ENCODE measurements at regions not wholly inside any gene's neighbourhood (a gene's known extent, or its start where the extent isn't known, plus 50 kb on each side); places are given as distances from the start of the nearest gene placed in this dataset.

- no peaks in the 10 kb centered on the region for H3K27me3 ChIP-seq
- intact Hi-C loops (cut with DNase I; ENCODE audit: low total_unique reads) (no loop called here), in situ Hi-C loops (cut with MboI; ENCODE audit: low pct_ligation_motif_present in 1 of 4, low pct_unique_long_range_greater_than_20kb in 1 of 4, low sequenced_read_pairs in 3 of 4) (no loop called here)
- no peak overlapping the region for H3K27ac ChIP-seq
- H3K4me1 ChIP-seq = no peaks in the 10 kb centered on the region
- no peak for TF ChIP-seq EP300 (IDR thresholded peaks at IDR 0.05; ENCODE audit: low read depth)
- TF ChIP-seq POLR2A (IDR thresholded peaks at IDR 0.05) = no peak
- no peak for TF ChIP-seq CTCF (IDR thresholded peaks at IDR 0.05)
- no peak for TF ChIP-seq POLR2AphosphoS5 (IDR thresholded peaks at IDR 0.05)
- H3K4me3 ChIP-seq = no peak overlapping the region
- H3K9me3 ChIP-seq = no peaks in the 10 kb centered on the region
- no peak for DNase-seq
- WGBS, 2 donors (ENCODE audit: low coverage in 1 of 2) = 80 to 96% methylated on average over 1 to 6 of the region's 6 CpGs
- no peaks in the 10 kb centered on the region for H3K36me3 ChIP-seq
These were observed 156.9 kb upstream of the MYCN start for GRCh38 chr2:15783489-15783888.

DNA sequence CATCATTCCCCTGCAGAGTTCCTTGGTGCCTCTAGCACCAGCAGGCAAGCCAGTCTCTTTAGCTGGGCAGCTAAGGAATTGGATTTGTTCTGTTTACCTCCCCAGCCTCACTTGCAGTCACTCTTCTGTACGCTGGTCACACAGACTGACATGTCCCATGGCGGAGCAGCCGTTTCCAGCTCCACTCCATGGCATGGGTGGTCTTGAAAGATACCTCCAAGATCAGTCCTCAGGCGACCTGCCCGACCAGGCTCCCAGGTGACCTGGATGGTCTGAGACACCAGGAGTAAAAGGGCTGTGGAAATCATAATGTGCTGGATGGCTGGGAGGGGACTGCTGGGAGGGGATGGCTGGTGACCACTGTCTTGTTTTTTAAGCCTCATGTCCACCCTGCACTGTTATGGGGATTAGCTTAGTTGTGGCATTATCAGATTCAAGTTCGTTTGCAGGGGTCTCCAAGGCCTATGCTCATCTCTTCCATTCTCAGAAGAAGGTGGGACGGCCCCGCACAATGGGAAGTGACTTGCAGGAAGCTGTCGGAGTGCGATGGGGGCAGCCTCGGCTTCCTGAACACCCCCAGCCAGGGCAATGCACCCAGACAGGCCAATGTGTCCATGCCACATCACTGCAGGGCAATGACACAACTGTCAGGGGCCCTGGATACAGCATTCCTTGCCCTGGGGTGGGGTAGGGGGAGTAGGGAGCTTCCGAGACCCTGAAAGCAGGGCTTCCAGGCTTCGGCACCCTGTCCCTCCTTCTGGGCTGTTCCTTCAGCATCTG lies 156.1 kb upstream of the MYCN start:
- Histone ChIP-seq H3K27me3 (no peaks in the 10 kb centered on the region), H3K36me3 (no peaks in the 10 kb centered on the region), H3K4me3 (no peak overlapping the region), H3K27ac (no peak overlapping the region), H3K9me3 (no peaks in the 10 kb centered on the region), H3K4me1 (no peaks in the 10 kb centered on the region)
- TF ChIP-seq POLR2AphosphoS5 (IDR thresholded peaks at IDR 0.05) (no peak), POLR2A (IDR thresholded peaks at IDR 0.05) (no peak), CTCF (IDR thresholded peaks at IDR 0.05) (no peak), EP300 (IDR thresholded peaks at IDR 0.05; ENCODE audit: low read depth) (no peak)
- 86 to 100% methylated on average over 1 to 13 of the region's 13 CpGs for WGBS, 2 donors (ENCODE audit: low coverage in 1 of 2)
- DNase-seq = no peak
- intact Hi-C loops (cut with DNase I; ENCODE audit: low total_unique reads) = no loop called here
- in situ Hi-C loops (cut with MboI; ENCODE audit: low pct_ligation_motif_present in 1 of 4, low pct_unique_long_range_greater_than_20kb in 1 of 4, low sequenced_read_pairs in 3 of 4) = no loop called here

- 90% methylated on average over 21 of the region's 21 CpGs; no CpG with 5 or more reads in 1 of the 2 donors for WGBS, 2 donors (ENCODE audit: low coverage in 1 of 2)
- intact Hi-C loops (cut with DNase I; ENCODE audit: low total_unique reads) (no loop called here), in situ Hi-C loops (cut with MboI; ENCODE audit: low pct_ligation_motif_present in 1 of 4, low pct_unique_long_range_greater_than_20kb in 1 of 4, low sequenced_read_pairs in 3 of 4) (no loop called here)
- no peaks in the 10 kb centered on the region for H3K27me3 ChIP-seq
- no peak for TF ChIP-seq POLR2AphosphoS5 (IDR thresholded peaks at IDR 0.05)
- no peak for TF ChIP-seq POLR2A (IDR thresholded peaks at IDR 0.05)
- no peak for TF ChIP-seq CTCF (IDR thresholded peaks at IDR 0.05)
- no peak for TF ChIP-seq EP300 (IDR thresholded peaks at IDR 0.05; ENCODE audit: low read depth)
- H3K9me3 ChIP-seq = no peaks in the 10 kb centered on the region
- H3K4me3 ChIP-seq = no peak overlapping the region
- no peak for DNase-seq
- H3K4me1 ChIP-seq = no peaks in the 10 kb centered on the region
- no peak overlapping the region for H3K27ac ChIP-seq
- H3K36me3 ChIP-seq = no peaks in the 10 kb centered on the region
These were observed 155.2 kb upstream of the MYCN start for GRCh38 chr2:15784886-15785801.

DNA sequence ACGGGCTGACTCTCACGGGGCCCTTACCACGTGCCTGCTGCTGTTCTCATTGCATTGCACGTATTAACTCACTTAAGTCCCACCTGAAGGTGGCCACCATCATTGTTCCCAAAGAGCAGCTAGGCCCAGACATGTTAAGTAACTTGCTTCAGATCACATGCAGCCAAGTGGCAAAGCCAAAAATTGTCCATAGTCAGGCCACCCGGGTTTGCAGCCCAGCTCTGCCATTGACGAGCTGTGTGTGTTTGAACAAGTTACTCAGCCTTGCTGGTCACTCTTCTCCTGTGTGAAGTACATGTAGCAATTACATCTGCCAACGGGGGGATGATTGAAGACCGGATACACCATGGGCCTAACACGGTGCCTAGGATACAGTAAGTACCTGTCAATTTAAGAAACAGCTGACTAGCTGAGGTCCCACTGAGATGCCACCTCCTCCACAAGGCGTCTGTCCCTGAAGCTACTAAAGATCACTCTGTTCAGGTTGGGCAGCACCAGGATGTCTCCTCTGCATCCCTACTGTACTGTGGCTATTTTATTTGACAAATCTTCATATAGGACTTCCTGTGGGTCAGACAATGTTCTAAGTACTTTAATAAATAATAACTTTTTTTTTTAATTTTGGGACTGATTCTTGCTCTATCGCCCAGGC lies 154.2 kb upstream of the MYCN start:
- Histone ChIP-seq H3K27me3 (no peaks in the 10 kb centered on the region), H3K9me3 (no peaks in the 10 kb centered on the region), H3K4me1 (no peaks in the 10 kb centered on the region), H3K36me3 (no peaks in the 10 kb centered on the region), H3K27ac (no peak overlapping the region), H3K4me3 (no peak overlapping the region)
- no peak for DNase-seq
- TF ChIP-seq EP300 (IDR thresholded peaks at IDR 0.05; ENCODE audit: low read depth) (no peak), POLR2A (IDR thresholded peaks at IDR 0.05) (no peak), POLR2AphosphoS5 (IDR thresholded peaks at IDR 0.05) (no peak), CTCF (IDR thresholded peaks at IDR 0.05) (no peak)
- intact Hi-C loops (cut with DNase I; ENCODE audit: low total_unique reads) (no loop called here), in situ Hi-C loops (cut with MboI; ENCODE audit: low pct_ligation_motif_present in 1 of 4, low pct_unique_long_range_greater_than_20kb in 1 of 4, low sequenced_read_pairs in 3 of 4) (no loop called here)
- 79 to 93% methylated on average over 3 to 11 of the region's 11 CpGs for WGBS, 2 donors (ENCODE audit: low coverage in 1 of 2)

Measured in transverse colon (tissue), 4 donors.